HepG2 (cell line): ENCODE measurements at regions not wholly inside any gene's neighbourhood (a gene's known extent, or its start where the extent isn't known, plus 50 kb on each side); places are given as distances from the start of the nearest gene placed in this dataset.

Experiments
- ATAC-seq: fragments of 200-7000 bp; cut with Tn5 transposase; 3 replicates; pipeline ENCODE4 v1.9.1; 2020; ENCODE audit warnings: mild to moderate bottlenecking, moderate library complexity
- BruUV-seq: library from RNA; stranded (reverse); fragments of 400-500 nt; replicated peaks from 2 replicates; lab custom pipeline; 2021; lab: Mats Ljungman, UMichigan
- CTCF ChIA-PET: fragments of 300-600 bp; formaldehyde crosslinking; extraction: SDS; loops from one replicate; lab custom pipeline; 2021; ENCODE audit warnings: low total read pairs, inconsistent platforms, low intra/inter-chr PET ratio; lab: Yijun Ruan, JAX
- POLR2A ChIA-PET: fragments of 350-600 bp; sonication (Branson Sonifier 250); formaldehyde crosslinking; loops from one replicate; lab custom pipeline; 2020; ENCODE audit warnings: antibody characterized with exemption, inconsistent platforms; lab: Yijun Ruan, JAX
- DNase-seq: peaks from one replicate; pipeline ENCODE4 v3.0.0-alpha.2; 2015; ENCODE audit warnings: low spot score
- FAIRE-seq: peaks from 3 replicates; lab custom pipeline; 2011; peaks lifted over from hg19 to GRCh38; lab: Jason Lieb, UNC
- H2AFZ ChIP-seq: one replicate; pipeline ENCODE4 v1.6.1; 2011; ENCODE audit warnings: low read length, inconsistent platforms
- H3K27ac ChIP-seq: fragments of 300-600 bp; 3 replicates; pipeline ENCODE4 v1.8.0; 2011; ENCODE audit warnings: mixed run types, mild to moderate bottlenecking, mixed read lengths, low read length, inconsistent platforms; ENCODE audit not compliant: insufficient read depth; ENCODE audit errors: extremely low read length
- H3K27me3 ChIP-seq, 2 experiments: fragments of 200-600 bp in 1 of 2; 2 replicates in 1 of 2; 3 replicates in 1 of 2; pipeline versions ENCODE4 v1.6.0 to v1.8.0; 2011; ENCODE audit warnings: low read length in 2 of 2, mild to moderate bottlenecking in 2 of 2, moderate library complexity in 2 of 2, inconsistent platforms in 1 of 2; ENCODE audit not compliant: insufficient read depth in 2 of 2, control insufficient read depth in 1 of 2
- H3K36me3 ChIP-seq, 2 experiments: fragments of 200-600 bp in 1 of 2; replicated peaks in 1 of 2; 2 replicates in 1 of 2; 3 replicates in 1 of 2; pipeline versions ENCODE4 v1.5.1 to v1.8.0; 2011; ENCODE audit warnings: low read length in 2 of 2, inconsistent platforms in 1 of 2; ENCODE audit not compliant: insufficient read depth in 2 of 2, control insufficient read depth in 1 of 2
- H3K4me1 ChIP-seq: 2 replicates; pipeline ENCODE4 v1.5.1; 2012; ENCODE audit warnings: low read length, inconsistent platforms; ENCODE audit not compliant: insufficient read depth
- H3K4me2 ChIP-seq: 2 replicates; pipeline ENCODE4 v1.6.0; 2011; ENCODE audit warnings: low read depth, low read length, inconsistent platforms
- H3K4me3 ChIP-seq, 3 experiments: fragments of 200-600 bp in 1 of 3; sonication (generic), shearing (Covaris generic) in 1 of 3; replicated peaks in 1 of 3; 2 replicates each; pipeline ENCODE4 v1.5.1; 2011 to 2016; ENCODE audit warnings: low read length in 3 of 3, inconsistent platforms in 2 of 3, low read depth in 2 of 3, mild to moderate bottlenecking in 2 of 3, control low read depth in 1 of 3, mixed read lengths in 1 of 3; ENCODE audit not compliant: insufficient read depth in 1 of 3
- H3K79me2 ChIP-seq: one replicate; pipeline ENCODE4 v1.6.1; 2011; ENCODE audit warnings: low read length, inconsistent platforms; ENCODE audit not compliant: insufficient read depth
- H3K9ac ChIP-seq: 2 replicates; pipeline ENCODE4 v1.6.0; 2011; ENCODE audit warnings: mild to moderate bottlenecking, low read depth, low read length, inconsistent platforms; ENCODE audit not compliant: insufficient read depth
- H3K9me3 ChIP-seq: 2 replicates; pipeline ENCODE4 v1.5.1; 2012; ENCODE audit warnings: mild to moderate bottlenecking, low read length
- H4K20me1 ChIP-seq: 2 replicates; pipeline ENCODE4 v1.6.0; 2011; ENCODE audit warnings: inconsistent platforms, mild to moderate bottlenecking, low read length, moderate library complexity; ENCODE audit not compliant: insufficient read depth
- AGO2 ChIP-seq: fragments of 200-400 bp; formaldehyde crosslinking; optimal IDR thresholded peaks from 2 replicates; pipeline ENCODE3; 2017; ENCODE audit warnings: mild to moderate bottlenecking, low read depth, low read length, moderate library complexity
- ASH2L ChIP-seq: fragments of 300-600, 200-600 bp; sonication (generic); IDR thresholded peaks from 2 replicates; pipeline ENCODE4 v1.7.0; 2017; ENCODE audit warnings: low read depth, mild to moderate bottlenecking, moderate library complexity, mixed read lengths, low read length; ENCODE audit not compliant: insufficient read length
- DPF2 ChIP-seq: sonication (generic); formaldehyde crosslinking; IDR thresholded peaks from 2 replicates; pipeline ENCODE4 v1.4.0; 2020; ENCODE audit warnings: mild to moderate bottlenecking, low read depth, missing genetic modification reagents, borderline replicate concordance
- GABPA ChIP-seq, 2 experiments: IDR thresholded peaks; 2 replicates each; pipeline ENCODE4 v1.6.1; 2011 to 2016; ENCODE audit warnings: low read depth in 2 of 2, low read length in 1 of 2, missing biosample characterization in 1 of 2, missing genetic modification characterization in 1 of 2
- MIER3 ChIP-seq: IDR thresholded peaks from 2 replicates; pipeline ENCODE4 v1.6.1; 2016; ENCODE audit warnings: missing compliant biosample characterization, borderline replicate concordance
- NR2C2 ChIP-seq: sonication (generic); formaldehyde crosslinking; IDR thresholded peaks from 2 replicates; pipeline ENCODE4 v1.4.0; 2020; ENCODE audit warnings: missing genetic modification reagents, mild to moderate bottlenecking, moderate library complexity, borderline replicate concordance
- TBP ChIP-seq: sonication (generic); formaldehyde crosslinking; IDR thresholded peaks from 2 replicates; pipeline ENCODE4 v1.5.0; 2020; ENCODE audit warnings: missing genetic modification reagents
- ZNF678 ChIP-seq: sonication (generic); formaldehyde crosslinking; IDR thresholded peaks from 2 replicates; pipeline ENCODE4 v1.4.0; 2020; ENCODE audit warnings: mild to moderate bottlenecking, missing genetic modification reagents
- ZNF839 ChIP-seq: sonication (generic); formaldehyde crosslinking; IDR thresholded peaks from 2 replicates; pipeline ENCODE4 v1.4.0; 2020; ENCODE audit warnings: missing genetic modification reagents, mild to moderate bottlenecking, borderline replicate concordance
- ZSCAN20 ChIP-seq: sonication (generic); formaldehyde crosslinking; IDR thresholded peaks from 2 replicates; pipeline ENCODE4 v1.4.0; 2020; ENCODE audit warnings: missing genetic modification reagents, mild to moderate bottlenecking, borderline replicate concordance
- WGBS: methylation state at CpG from one replicate; pipeline ENCODE4 v1.1.6; 2017; ENCODE audit warnings: low lambda C conversion rate; 5-methylcytosine and 5-hydroxymethylcytosine counted together
- in situ Hi-C: cut with HindIII; loops from 2 replicates; pipeline ENCODE4 v1.10.0; 2017; ENCODE audit warnings: low pct_unique_long_range_greater_than_20kb; ENCODE audit not compliant: extremely low pct_ligation_motif_present
- intact Hi-C: fragments of 100-400 bp; cut with micrococcal nuclease; formaldehyde crosslinking; loops from one replicate; pipeline ENCODE4 v1.10.0; 2022; ENCODE audit not compliant: unreplicated experiment
- TF ChIP-seq, protein P1 (sequence below): sonication (generic); formaldehyde crosslinking; IDR thresholded peaks from 2 replicates; pipeline ENCODE4 v1.8.1; 2023; ENCODE audit warnings: mild to moderate bottlenecking, inconsistent platforms, moderate library complexity, missing genetic modification reagents, borderline replicate concordance
- TF ChIP-seq, protein P2 (sequence below): sonication (generic); IDR thresholded peaks from 2 replicates; pipeline ENCODE4 v1.6.1; 2016; ENCODE audit warnings: low read depth, borderline replicate concordance
- TF ChIP-seq, protein P3 (sequence below): IDR thresholded peaks from 2 replicates; pipeline ENCODE4 v1.6.1; 2016; ENCODE audit warnings: low read depth, missing genetic modification reagents, missing compliant biosample characterization
- TF ChIP-seq, protein P4 (sequence below): sonication (generic); formaldehyde crosslinking; IDR thresholded peaks from 2 replicates; pipeline ENCODE4 v1.4.0; 2020; ENCODE audit warnings: missing genetic modification reagents; ENCODE audit errors: not compliant biosample characterization

DNA sequence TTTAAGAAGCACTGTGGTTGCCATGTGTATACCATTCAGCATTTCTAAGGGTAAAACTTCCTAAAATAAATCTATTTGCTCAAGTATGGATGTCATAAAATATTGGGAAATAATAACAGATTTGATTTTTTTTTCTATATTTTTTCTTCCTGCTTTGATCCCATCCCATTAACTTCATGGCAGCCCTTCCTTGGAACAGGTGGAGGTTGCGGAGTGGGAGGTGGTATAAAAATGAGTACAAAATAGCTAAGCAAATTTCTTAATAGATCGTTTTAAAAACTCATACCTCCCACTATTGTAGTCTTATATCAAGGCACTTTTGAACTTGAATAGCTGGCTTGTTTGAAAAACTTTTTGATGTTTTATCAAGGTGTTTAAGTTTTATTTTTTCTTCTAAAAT, 152.1 kb upstream of the KYNU start (continued):
- TF ChIP-seq, protein P1, sequence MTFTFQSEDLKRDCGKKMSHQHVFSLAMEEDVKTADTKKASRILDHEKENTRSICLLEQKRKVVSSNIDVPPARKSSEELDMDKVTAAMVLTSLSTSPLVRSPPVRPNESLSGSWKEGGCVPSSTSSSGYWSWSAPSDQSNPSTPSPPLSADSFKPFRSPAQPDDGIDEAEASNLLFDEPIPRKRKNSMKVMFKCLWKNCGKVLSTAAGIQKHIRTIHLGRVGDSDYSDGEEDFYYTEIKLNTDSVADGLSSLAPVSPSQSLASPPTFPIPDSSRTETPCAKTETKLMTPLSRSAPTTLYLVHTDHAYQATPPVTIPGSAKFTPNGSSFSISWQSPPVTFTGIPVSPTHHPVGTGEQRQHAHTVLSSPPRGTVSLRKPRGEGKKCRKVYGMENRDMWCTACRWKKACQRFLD (CRISPR knock-in tag), result no peak
- TF ChIP-seq GABPA (IDR thresholded peaks at IDR 0.05; ENCODE audit: low read depth, low read length) (no peak), GABPA (CRISPR knock-in tag; IDR thresholded peaks at IDR 0.05; ENCODE audit: low read depth) (no peak), ZSCAN20 (CRISPR knock-in tag) (no peak), ZNF678 (CRISPR knock-in tag) (no peak), MIER3 (CRISPR knock-in tag) (no peak), NR2C2 (CRISPR knock-in tag) (no peak), AGO2 (no peak), TBP (no peak)
- TF ChIP-seq, protein P2, sequence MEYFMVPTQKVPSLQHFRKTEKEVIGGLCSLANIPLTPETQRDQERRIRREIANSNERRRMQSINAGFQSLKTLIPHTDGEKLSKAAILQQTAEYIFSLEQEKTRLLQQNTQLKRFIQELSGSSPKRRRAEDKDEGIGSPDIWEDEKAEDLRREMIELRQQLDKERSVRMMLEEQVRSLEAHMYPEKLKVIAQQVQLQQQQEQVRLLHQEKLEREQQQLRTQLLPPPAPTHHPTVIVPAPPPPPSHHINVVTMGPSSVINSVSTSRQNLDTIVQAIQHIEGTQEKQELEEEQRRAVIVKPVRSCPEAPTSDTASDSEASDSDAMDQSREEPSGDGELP, result no peak

DNA sequence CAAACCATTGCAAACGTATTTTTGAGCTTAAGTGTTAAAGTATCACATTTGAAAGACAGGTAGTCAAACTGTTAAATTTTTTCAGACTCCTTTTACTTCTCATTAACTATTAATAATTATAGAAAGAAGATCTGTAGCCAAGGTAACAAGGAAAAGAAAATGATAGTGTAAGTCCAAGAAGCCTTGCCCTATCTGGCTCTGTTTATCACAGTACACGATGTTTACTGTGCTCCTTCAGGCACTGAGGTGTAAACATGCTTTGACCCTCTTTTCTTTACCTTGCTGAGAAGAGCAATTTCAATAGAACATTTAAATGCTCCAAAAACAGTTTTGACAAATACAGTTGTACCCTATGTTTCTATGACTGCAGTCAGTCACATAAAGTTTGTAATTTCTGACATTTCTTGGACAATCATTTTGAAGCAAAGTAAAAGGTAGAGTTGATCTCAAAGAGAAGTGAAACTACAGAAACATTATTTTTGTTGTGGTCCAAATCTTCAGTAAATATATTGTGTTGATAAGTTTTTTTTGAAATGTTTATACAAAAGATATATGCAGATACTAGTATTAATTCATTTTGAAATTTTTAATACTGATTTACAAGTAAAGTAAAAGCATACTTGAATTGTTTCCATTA, 152.6 kb upstream of the KYNU start:
- no peaks in the 10 kb centered on the region for H3K79me2 ChIP-seq
- ATAC-seq, result no peak
- 7% methylated on average over 2 of the region's 2 CpGs for WGBS
- intact Hi-C loops (no loop called here), in situ Hi-C loops (no loop called here)
- H2AFZ ChIP-seq, result no peak overlapping the region
- no peaks in the 10 kb centered on the region for H3K27me3 ChIP-seq
- no peak overlapping the region for H3K9ac ChIP-seq
- no peaks in the 10 kb centered on the region for H3K9me3 ChIP-seq
- H3K4me2 ChIP-seq, result no peak overlapping the region
- no peaks in the 10 kb centered on the region for H3K4me1 ChIP-seq
- no peak for DNase-seq
- no peak for FAIRE-seq
- no peaks in the 10 kb centered on the region for H3K36me3 ChIP-seq
- H3K4me3 ChIP-seq, result no peak overlapping the region
- no TSS peak for BruUV-seq
- no peak overlapping the region for H3K27ac ChIP-seq
- H4K20me1 ChIP-seq, result no peaks in the 10 kb centered on the region
- POLR2A ChIA-PET, result no interaction called here
- CTCF ChIA-PET, result no interaction called here
- TF ChIP-seq ASH2L (no peak), NR2C2 (CRISPR knock-in tag) (no peak), DPF2 (CRISPR knock-in tag) (no peak), ZNF839 (CRISPR knock-in tag) (no peak)
- TF ChIP-seq, protein P3, sequence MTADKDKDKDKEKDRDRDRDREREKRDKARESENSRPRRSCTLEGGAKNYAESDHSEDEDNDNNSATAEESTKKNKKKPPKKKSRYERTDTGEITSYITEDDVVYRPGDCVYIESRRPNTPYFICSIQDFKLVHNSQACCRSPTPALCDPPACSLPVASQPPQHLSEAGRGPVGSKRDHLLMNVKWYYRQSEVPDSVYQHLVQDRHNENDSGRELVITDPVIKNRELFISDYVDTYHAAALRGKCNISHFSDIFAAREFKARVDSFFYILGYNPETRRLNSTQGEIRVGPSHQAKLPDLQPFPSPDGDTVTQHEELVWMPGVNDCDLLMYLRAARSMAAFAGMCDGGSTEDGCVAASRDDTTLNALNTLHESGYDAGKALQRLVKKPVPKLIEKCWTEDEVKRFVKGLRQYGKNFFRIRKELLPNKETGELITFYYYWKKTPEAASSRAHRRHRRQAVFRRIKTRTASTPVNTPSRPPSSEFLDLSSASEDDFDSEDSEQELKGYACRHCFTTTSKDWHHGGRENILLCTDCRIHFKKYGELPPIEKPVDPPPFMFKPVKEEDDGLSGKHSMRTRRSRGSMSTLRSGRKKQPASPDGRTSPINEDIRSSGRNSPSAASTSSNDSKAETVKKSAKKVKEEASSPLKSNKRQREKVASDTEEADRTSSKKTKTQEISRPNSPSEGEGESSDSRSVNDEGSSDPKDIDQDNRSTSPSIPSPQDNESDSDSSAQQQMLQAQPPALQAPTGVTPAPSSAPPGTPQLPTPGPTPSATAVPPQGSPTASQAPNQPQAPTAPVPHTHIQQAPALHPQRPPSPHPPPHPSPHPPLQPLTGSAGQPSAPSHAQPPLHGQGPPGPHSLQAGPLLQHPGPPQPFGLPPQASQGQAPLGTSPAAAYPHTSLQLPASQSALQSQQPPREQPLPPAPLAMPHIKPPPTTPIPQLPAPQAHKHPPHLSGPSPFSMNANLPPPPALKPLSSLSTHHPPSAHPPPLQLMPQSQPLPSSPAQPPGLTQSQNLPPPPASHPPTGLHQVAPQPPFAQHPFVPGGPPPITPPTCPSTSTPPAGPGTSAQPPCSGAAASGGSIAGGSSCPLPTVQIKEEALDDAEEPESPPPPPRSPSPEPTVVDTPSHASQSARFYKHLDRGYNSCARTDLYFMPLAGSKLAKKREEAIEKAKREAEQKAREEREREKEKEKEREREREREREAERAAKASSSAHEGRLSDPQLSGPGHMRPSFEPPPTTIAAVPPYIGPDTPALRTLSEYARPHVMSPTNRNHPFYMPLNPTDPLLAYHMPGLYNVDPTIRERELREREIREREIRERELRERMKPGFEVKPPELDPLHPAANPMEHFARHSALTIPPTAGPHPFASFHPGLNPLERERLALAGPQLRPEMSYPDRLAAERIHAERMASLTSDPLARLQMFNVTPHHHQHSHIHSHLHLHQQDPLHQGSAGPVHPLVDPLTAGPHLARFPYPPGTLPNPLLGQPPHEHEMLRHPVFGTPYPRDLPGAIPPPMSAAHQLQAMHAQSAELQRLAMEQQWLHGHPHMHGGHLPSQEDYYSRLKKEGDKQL (CRISPR knock-in tag), result no peak
- TF ChIP-seq, protein P4, sequence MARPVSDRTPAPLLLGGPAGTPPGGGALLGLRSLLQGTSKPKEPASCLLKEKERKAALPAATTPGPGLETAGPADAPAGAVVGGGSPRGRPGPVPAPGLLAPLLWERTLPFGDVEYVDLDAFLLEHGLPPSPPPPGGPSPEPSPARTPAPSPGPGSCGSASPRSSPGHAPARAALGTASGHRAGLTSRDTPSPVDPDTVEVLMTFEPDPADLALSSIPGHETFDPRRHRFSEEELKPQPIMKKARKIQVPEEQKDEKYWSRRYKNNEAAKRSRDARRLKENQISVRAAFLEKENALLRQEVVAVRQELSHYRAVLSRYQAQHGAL (CRISPR knock-in tag), result no peak
